ENCODE measurements at regions not wholly inside any gene's neighbourhood (a gene's known extent, or its start where the extent isn't known, plus 50 kb on each side); places are given as distances from the start of the nearest gene placed in this dataset.

- no peak overlapping the region for H3K4me3 ChIP-seq (ENCODE audit: insufficient read depth, low read length, poor library complexity, severe bottlenecking)
- H3K27ac ChIP-seq (ENCODE audit: low read depth, low read length) = no peak overlapping the region
- no peaks in the 10 kb centered on the region for H3K27me3 ChIP-seq (ENCODE audit: low read length)
- H3K9ac ChIP-seq (ENCODE audit: low read length) = no peak overlapping the region
- no peaks in the 10 kb centered on the region for H3K9me2 ChIP-seq (replicated peaks; ENCODE audit: insufficient read depth, low read length)
- H3K79me2 ChIP-seq (ENCODE audit: insufficient read depth, low read length) = no peaks in the 10 kb centered on the region
- no peaks in the 10 kb centered on the region for H4K20me1 ChIP-seq (ENCODE audit: low read depth, low read length)
- no peaks in the 10 kb centered on the region for H3F3A ChIP-seq (ENCODE audit: insufficient read depth)
- no peaks in the 10 kb centered on the region for H3K9me3 ChIP-seq (ENCODE audit: insufficient read depth, low read length)
- H3K36me3 ChIP-seq (ENCODE audit: low read length) = no peaks in the 10 kb centered on the region
- H3K4me2 ChIP-seq (ENCODE audit: low read depth, low read length, poor library complexity, severe bottlenecking) = no peak overlapping the region
- TF ChIP-seq CTCF (IDR thresholded peaks at IDR 0.05; ENCODE audit: insufficient read depth, low read length, poor library complexity, severe bottlenecking) = no peak
- no peak for TF ChIP-seq EZH2phosphoT487 (conservative IDR thresholded peaks at IDR 0.05; ENCODE audit: low read length)
- H2AFZ ChIP-seq (ENCODE audit: low read depth, low read length, severe bottlenecking) = no peak overlapping the region
Observed at GRCh38 chr3:30358871-30359270, 247.5 kb upstream of the TGFBR2 start.

GRCh38 chr3:30368978-30369377 is 237.4 kb upstream of the TGFBR2 start:
- no peak overlapping the region for H3K4me2 ChIP-seq (ENCODE audit: low read depth, low read length, poor library complexity, severe bottlenecking)
- no peaks in the 10 kb centered on the region for H3K36me3 ChIP-seq (ENCODE audit: low read length)
- H3F3A ChIP-seq (ENCODE audit: insufficient read depth) = no peaks in the 10 kb centered on the region
- no peak overlapping the region for H2AFZ ChIP-seq (ENCODE audit: low read depth, low read length, severe bottlenecking)
- no peaks in the 10 kb centered on the region for H3K9me2 ChIP-seq (replicated peaks; ENCODE audit: insufficient read depth, low read length)
- no peak overlapping the region for H3K9ac ChIP-seq (ENCODE audit: low read length)
- no peaks in the 10 kb centered on the region for H4K20me1 ChIP-seq (ENCODE audit: low read depth, low read length)
- no peaks in the 10 kb centered on the region for H3K27me3 ChIP-seq (ENCODE audit: low read length)
- H3K79me2 ChIP-seq (ENCODE audit: insufficient read depth, low read length) = no peaks in the 10 kb centered on the region
- no peak for TF ChIP-seq EZH2phosphoT487 (conservative IDR thresholded peaks at IDR 0.05; ENCODE audit: low read length)
- no peak for TF ChIP-seq CTCF (IDR thresholded peaks at IDR 0.05; ENCODE audit: insufficient read depth, low read length, poor library complexity, severe bottlenecking)
- no peak overlapping the region for H3K4me3 ChIP-seq (ENCODE audit: insufficient read depth, low read length, poor library complexity, severe bottlenecking)
- no peaks in the 10 kb centered on the region for H3K9me3 ChIP-seq (ENCODE audit: insufficient read depth, low read length)
- H3K27ac ChIP-seq (ENCODE audit: low read depth, low read length) = no peak overlapping the region

GRCh38 chr3:30370681-30371271 is 235.6 kb upstream of the TGFBR2 start:
- Histone ChIP-seq H3K4me3 (ENCODE audit: insufficient read depth, low read length, poor library complexity, severe bottlenecking) (no peak overlapping the region), H3F3A (ENCODE audit: insufficient read depth) (no peaks in the 10 kb centered on the region), H3K9me3 (ENCODE audit: insufficient read depth, low read length) (no peaks in the 10 kb centered on the region), H3K9ac (ENCODE audit: low read length) (no peak overlapping the region), H3K27ac (ENCODE audit: low read depth, low read length) (no peak overlapping the region), H3K36me3 (ENCODE audit: low read length) (no peaks in the 10 kb centered on the region), H3K79me2 (ENCODE audit: insufficient read depth, low read length) (no peaks in the 10 kb centered on the region), H2AFZ (ENCODE audit: low read depth, low read length, severe bottlenecking) (no peak overlapping the region), H3K27me3 (ENCODE audit: low read length) (no peaks in the 10 kb centered on the region), H4K20me1 (ENCODE audit: low read depth, low read length) (no peaks in the 10 kb centered on the region), H3K9me2 (replicated peaks; ENCODE audit: insufficient read depth, low read length) (no peaks in the 10 kb centered on the region), H3K4me2 (ENCODE audit: low read depth, low read length, poor library complexity, severe bottlenecking) (no peak overlapping the region)
- TF ChIP-seq EZH2phosphoT487 (conservative IDR thresholded peaks at IDR 0.05; ENCODE audit: low read length) (no peak), CTCF (IDR thresholded peaks at IDR 0.05; ENCODE audit: insufficient read depth, low read length, poor library complexity, severe bottlenecking) (no peak)

All from SU-DHL-6 (cell line).